Activated CD4-positive, alpha-beta memory T cell treated with anti-CD3 and anti-CD28 coated beads for 36 hours (primary cell): ENCODE measurements at regions not wholly inside any gene's neighbourhood (a gene's known extent, or its start where the extent isn't known, plus 50 kb on each side); places are given as distances from the start of the nearest gene placed in this dataset.
A peak's percentile ranks its signal among the peaks of the same experiment; 100 is the strongest.

Source experiments
- CTCF ChIA-PET: fragments of 350-600 bp; sonication (Branson Sonifier 250); formaldehyde crosslinking; loops from one replicate; lab custom pipeline; 2021; ENCODE audit warnings: antibody characterized with exemption, inconsistent platforms; lab: Charles Lee
- POLR2A ChIA-PET: fragments of 350-600 bp; sonication (Branson Sonifier 250); formaldehyde crosslinking; loops from one replicate; lab custom pipeline; 2021; ENCODE audit warnings: antibody characterized with exemption; lab: Charles Lee
- DNase-seq: peaks from one replicate; pipeline ENCODE4 v3.0.0-alpha.2; 2020
- H3K27ac Mint-ChIP-seq: one replicate; pipeline ENCODE4 v1.8.0; 2021; ENCODE audit warnings: mixed read lengths
- H3K27me3 Mint-ChIP-seq: one replicate; pipeline ENCODE4 v1.8.0; 2021; ENCODE audit warnings: mixed read lengths
- H3K36me3 Mint-ChIP-seq: one replicate; pipeline ENCODE4 v1.8.0; 2021; ENCODE audit warnings: mixed read lengths
- H3K4me1 Mint-ChIP-seq: one replicate; pipeline ENCODE4 v1.8.0; 2021; ENCODE audit warnings: low read depth, mixed read lengths
- H3K4me3 Mint-ChIP-seq: one replicate; pipeline ENCODE4 v1.8.0; 2021; ENCODE audit warnings: mild to moderate bottlenecking, mixed read lengths
- H3K9me3 Mint-ChIP-seq: one replicate; pipeline ENCODE4 v1.8.0; 2021; ENCODE audit warnings: mixed read lengths
- intact Hi-C: fragments of 100-400 bp; cut with micrococcal nuclease; formaldehyde crosslinking; loops from one replicate; pipeline ENCODE4 v1.15.1; 2023

- POLR2A ChIA-PET, result no interaction called here
- Mint-ChIP-seq H3K9me3 (no peaks in the 10 kb centered on the region), H3K4me3 (no peak overlapping the region), H3K4me1 (peaks cover 11% of the 10 kb centered on the region), H3K27me3 (no peaks in the 10 kb centered on the region), H3K36me3 (no peaks in the 10 kb centered on the region), H3K27ac (no peak overlapping the region)
- intact Hi-C loops, result no loop called here
- DNase-seq, result no peak
- CTCF ChIA-PET, result interaction anchor here (0.6 kb wide), 1 partner anchor 360 kb away, joined by 3 read pairs; no protein-coding TSS in a partner anchor
Observed at GRCh38 chr5:68446487-68446894, 230.9 kb downstream of the PIK3R1 start.

- Mint-ChIP-seq H3K4me3 (no peak overlapping the region), H3K4me1 (peaks cover 5% of the 10 kb centered on the region), H3K36me3 (no peaks in the 10 kb centered on the region), H3K27me3 (no peaks in the 10 kb centered on the region), H3K27ac (no peak overlapping the region), H3K9me3 (no peaks in the 10 kb centered on the region)
- DNase-seq, result no peak
- ChIA-PET CTCF (interaction anchor here (0.6 kb wide), 2 partner anchors 54 to 361 kb away, joined by 3 read pairs; no protein-coding TSS in a partner anchor), POLR2A (no interaction called here)
- intact Hi-C loops, result no loop called here
Observed at GRCh38 chr5:68447136-68447929, 231.8 kb downstream of the PIK3R1 start.

GRCh38 chr5:68449380-68449779, 233.8 kb downstream of the PIK3R1 start:
- Mint-ChIP-seq H3K9me3 (no peaks in the 10 kb centered on the region), H3K4me1 (no peaks in the 10 kb centered on the region), H3K27me3 (no peaks in the 10 kb centered on the region), H3K27ac (no peak overlapping the region), H3K4me3 (no peak overlapping the region), H3K36me3 (no peaks in the 10 kb centered on the region)
- CTCF ChIA-PET, result no interaction called here
- DNase-seq, result no peak
- intact Hi-C loops, result no loop called here
- POLR2A ChIA-PET, result no interaction called here

DNA sequence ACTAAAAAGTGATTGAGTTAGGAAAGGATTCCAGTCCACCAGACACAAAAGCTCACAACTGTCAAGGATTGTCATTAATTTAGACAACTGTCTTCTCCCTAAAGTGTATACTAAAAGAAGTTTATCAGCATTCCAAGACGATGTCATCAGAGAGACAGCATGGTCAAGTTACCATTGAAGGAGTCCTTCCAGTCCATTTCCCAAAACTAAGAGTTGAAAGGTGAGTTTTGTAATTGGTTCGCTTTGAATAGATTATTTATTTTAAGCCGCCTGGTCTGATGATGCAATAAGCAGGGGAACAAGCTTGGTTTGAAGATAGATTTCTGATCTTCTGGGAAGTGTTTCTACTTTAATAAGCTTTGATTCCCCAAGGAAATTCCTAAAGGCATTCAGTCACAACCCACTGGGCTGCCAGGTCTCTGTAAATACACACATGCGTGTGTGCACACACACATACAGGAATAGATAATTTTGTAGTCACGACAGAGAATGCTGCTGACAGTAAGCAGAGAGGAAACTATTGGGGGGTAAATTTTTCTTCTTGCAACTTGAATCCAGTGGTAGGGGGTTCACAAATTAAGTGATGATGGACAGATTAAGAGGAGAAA, 234.8 kb downstream of the PIK3R1 start:
- POLR2A ChIA-PET, result no interaction called here
- Mint-ChIP-seq H3K27ac (no peak overlapping the region), H3K4me1 (no peaks in the 10 kb centered on the region), H3K9me3 (no peaks in the 10 kb centered on the region), H3K27me3 (no peaks in the 10 kb centered on the region), H3K4me3 (no peak overlapping the region), H3K36me3 (no peaks in the 10 kb centered on the region)
- intact Hi-C loops, result no loop called here
- CTCF ChIA-PET, result no interaction called here
- DNase-seq, result no peak

DNA sequence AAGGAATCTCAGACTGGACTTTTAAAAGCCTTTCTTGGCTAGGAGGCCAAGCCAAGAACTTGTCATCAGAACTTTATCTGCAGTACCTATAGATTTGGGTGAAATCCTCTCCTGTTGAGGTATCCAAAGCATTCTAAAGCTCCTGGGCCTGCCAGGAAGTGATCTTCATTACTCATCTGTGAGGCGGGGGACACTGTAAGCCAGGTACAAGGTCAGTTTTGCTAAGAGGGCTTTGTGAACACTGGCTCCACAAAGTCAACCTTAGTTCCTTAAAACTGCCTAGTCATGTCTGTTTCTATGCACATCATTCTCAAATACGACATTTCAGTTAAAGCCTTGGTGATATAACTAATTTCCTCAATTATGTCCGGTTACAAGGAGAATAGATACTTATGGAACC, 236.7 kb downstream of the PIK3R1 start:
- CTCF ChIA-PET, result interaction anchor here (1.2 kb wide), 1 partner anchor 166 kb away, joined by 3 read pairs; no protein-coding TSS in a partner anchor
- no peaks in the 10 kb centered on the region for H3K9me3 Mint-ChIP-seq

GRCh38 chr5:68454172-68454571, 238.6 kb downstream of the PIK3R1 start:
- Mint-ChIP-seq H3K27me3 (no peaks in the 10 kb centered on the region), H3K4me1 (peaks cover 17% of the 10 kb centered on the region), H3K36me3 (no peaks in the 10 kb centered on the region), H3K4me3 (no peak overlapping the region), H3K27ac (no peak overlapping the region), H3K9me3 (no peaks in the 10 kb centered on the region)
- intact Hi-C loops, result no loop called here
- no peak for DNase-seq
- POLR2A ChIA-PET, result no interaction called here
- CTCF ChIA-PET, result interaction anchor here (1.0 kb wide), 1 partner anchor 168 kb away, joined by 3 read pairs; no protein-coding TSS in a partner anchor

More for the DNA sequence above, 236.7 kb downstream of the PIK3R1 start:
- Mint-ChIP-seq H3K4me3 (no peak overlapping the region), H3K36me3 (no peaks in the 10 kb centered on the region), H3K4me1 (peaks cover 2% of the 10 kb centered on the region), H3K27me3 (no peaks in the 10 kb centered on the region), H3K27ac (no peak overlapping the region)
- DNase-seq, result no peak
- intact Hi-C loops, result no loop called here
- POLR2A ChIA-PET, result no interaction called here

DNA sequence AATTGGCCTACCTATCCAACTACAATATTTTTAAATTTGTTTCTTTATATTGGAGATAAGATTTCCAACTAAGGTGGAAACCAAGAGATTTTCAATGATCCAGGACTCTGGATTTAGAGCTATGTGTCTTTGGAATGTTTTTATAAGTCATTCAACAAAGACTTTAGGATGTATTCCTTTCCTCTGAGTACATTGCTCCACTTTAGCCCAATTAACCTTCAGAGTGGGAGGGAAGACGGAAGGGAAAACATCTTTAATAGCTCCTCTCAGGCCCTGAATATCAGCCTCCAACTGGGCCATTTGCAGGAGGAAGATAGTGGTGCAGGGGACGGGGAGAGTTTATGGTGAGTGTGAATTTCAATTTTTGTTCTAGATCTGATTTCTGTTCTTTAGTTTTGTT, 239.2 kb downstream of the PIK3R1 start:
- H3K36me3 Mint-ChIP-seq, result no peaks in the 10 kb centered on the region
- no peaks in the 10 kb centered on the region for H3K9me3 Mint-ChIP-seq
- intact Hi-C loops, result no loop called here
- no peak overlapping the region for H3K4me3 Mint-ChIP-seq
- no peak for DNase-seq
- H3K27ac Mint-ChIP-seq, result no peak overlapping the region
- ChIA-PET CTCF (interaction anchor here (3.0 kb wide), 1 partner anchor 168 kb away, joined by 18 read pairs; no protein-coding TSS in a partner anchor), POLR2A (no interaction called here)
- H3K4me1 Mint-ChIP-seq, result peaks cover 20% of the 10 kb centered on the region
- H3K27me3 Mint-ChIP-seq, result no peaks in the 10 kb centered on the region

- Mint-ChIP-seq H3K4me3 (no peak overlapping the region), H3K36me3 (no peaks in the 10 kb centered on the region), H3K27ac (no peak overlapping the region), H3K9me3 (no peaks in the 10 kb centered on the region), H3K4me1 (peaks cover 23% of the 10 kb centered on the region), H3K27me3 (no peaks in the 10 kb centered on the region)
- intact Hi-C loops, result no loop called here
- ChIA-PET POLR2A (interaction anchor here (1.0 kb wide), 1 partner anchor 21 kb away, joined by 3 read pairs; no protein-coding TSS in a partner anchor), CTCF (interaction anchor here (3.0 kb wide), 1 partner anchor 168 kb away, joined by 18 read pairs; no protein-coding TSS in a partner anchor)
- DNase-seq, result no peak
Observed at GRCh38 chr5:68455216-68455615, 239.7 kb downstream of the PIK3R1 start.

DNA sequence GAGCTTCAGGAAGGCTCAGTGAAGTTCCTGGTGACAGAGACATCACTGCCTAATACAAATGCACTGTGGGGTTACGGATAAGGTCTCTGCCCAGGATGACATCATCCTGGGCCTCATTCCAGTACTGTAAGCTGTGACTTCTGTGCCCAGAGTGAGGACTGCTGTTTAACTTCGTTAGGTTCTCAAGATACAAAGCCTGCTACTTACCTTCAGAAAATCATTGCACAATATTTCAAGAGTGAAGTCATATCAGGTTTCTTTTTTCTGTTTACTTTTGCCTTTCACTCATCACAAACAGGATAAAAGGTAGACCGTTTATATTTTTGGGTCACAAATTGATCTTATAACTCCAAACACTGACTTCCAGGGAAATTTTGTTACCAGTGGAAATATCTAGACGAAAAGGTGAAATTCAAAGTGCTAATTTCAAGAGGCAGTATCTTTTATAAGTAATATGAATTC, 241.2 kb downstream of the PIK3R1 start:
- intact Hi-C loops, result no loop called here
- Mint-ChIP-seq H3K9me3 (no peaks in the 10 kb centered on the region), H3K4me1 (peaks cover 23% of the 10 kb centered on the region), H3K27me3 (no peaks in the 10 kb centered on the region), H3K27ac (no peak overlapping the region), H3K36me3 (no peaks in the 10 kb centered on the region), H3K4me3 (no peak overlapping the region)
- CTCF ChIA-PET, result interaction anchor here (1.6 to 3.0 kb wide), 2 partner anchors 170 to 172 kb away, joined by 5 to 18 read pairs; no protein-coding TSS in a partner anchor
- POLR2A ChIA-PET, result no interaction called here
- no peak for DNase-seq

- ChIA-PET CTCF (interaction anchor here (3.0 kb wide), 1 partner anchor 171 kb away, joined by 18 read pairs; no protein-coding TSS in a partner anchor), POLR2A (no interaction called here)
- Mint-ChIP-seq H3K36me3 (no peaks in the 10 kb centered on the region), H3K9me3 (no peaks in the 10 kb centered on the region), H3K27me3 (no peaks in the 10 kb centered on the region), H3K4me1 (peaks cover 23% of the 10 kb centered on the region), H3K27ac (no peak overlapping the region), H3K4me3 (no peak overlapping the region)
- intact Hi-C loops, result no loop called here
- DNase-seq, result no peak
Observed at GRCh38 chr5:68457285-68457684, 241.7 kb downstream of the PIK3R1 start.

- peak; percentile 38 for DNase-seq
- intact Hi-C loops, result no loop called here
- H3K4me3 Mint-ChIP-seq, result no peak overlapping the region
- no peaks in the 10 kb centered on the region for H3K27me3 Mint-ChIP-seq
- no peak overlapping the region for H3K27ac Mint-ChIP-seq
- H3K36me3 Mint-ChIP-seq, result no peaks in the 10 kb centered on the region
- ChIA-PET POLR2A (no interaction called here), CTCF (interaction anchor here (1.0 kb wide), 3 partner anchors 13 to 172 kb away, joined by 3 to 6 read pairs (median 4); no protein-coding TSS in a partner anchor)
- H3K4me1 Mint-ChIP-seq, result peaks cover 23% of the 10 kb centered on the region
- H3K9me3 Mint-ChIP-seq, result no peaks in the 10 kb centered on the region
Observed at GRCh38 chr5:68458416-68459021, 243.0 kb downstream of the PIK3R1 start.
